ENCODE measurements at regions not wholly inside any gene's neighbourhood (a gene's known extent, or its start where the extent isn't known, plus 50 kb on each side); places are given as distances from the start of the nearest gene placed in this dataset.

- Histone ChIP-seq H3K9me3 (no peaks in the 10 kb centered on the region), H3K4me1 (ENCODE audit: low read depth) (no peaks in the 10 kb centered on the region), H3K4me3 (no peak overlapping the region), H3K36me3 (ENCODE audit: low read depth) (no peaks in the 10 kb centered on the region)
- no peak for DNase-seq
- intact Hi-C loops (cut with DNase I, micrococcal nuclease), result no loop called here
- no peak for TF ChIP-seq CTCF (IDR thresholded peaks at IDR 0.05)
- peak; percentile 37 for ATAC-seq
These were observed 53.7 kb upstream of the APCDD1 start for GRCh38 chr18:10400534-10401307.

GRCh38 chr18:10401521-10401920, 52.9 kb upstream of the APCDD1 start:
- ATAC-seq (no peak), DNase-seq (no peak)
- Histone ChIP-seq H3K4me1 (ENCODE audit: low read depth) (no peaks in the 10 kb centered on the region), H3K36me3 (ENCODE audit: low read depth) (no peaks in the 10 kb centered on the region), H3K9me3 (no peaks in the 10 kb centered on the region), H3K4me3 (no peak overlapping the region)
- TF ChIP-seq CTCF (IDR thresholded peaks at IDR 0.05), result no peak
- intact Hi-C loops (cut with DNase I, micrococcal nuclease), result no loop called here

GRCh38 chr18:10401930-10402329, 52.5 kb upstream of the APCDD1 start:
- Histone ChIP-seq H3K36me3 (ENCODE audit: low read depth) (no peaks in the 10 kb centered on the region), H3K9me3 (no peaks in the 10 kb centered on the region), H3K4me3 (no peak overlapping the region), H3K4me1 (ENCODE audit: low read depth) (no peaks in the 10 kb centered on the region)
- intact Hi-C loops (cut with DNase I, micrococcal nuclease), result no loop called here
- ATAC-seq, result no peak
- no peak for TF ChIP-seq CTCF (IDR thresholded peaks at IDR 0.05)
- no peak for DNase-seq

GRCh38 chr18:10402871-10403559, 51.4 kb upstream of the APCDD1 start:
- Histone ChIP-seq H3K9me3 (no peaks in the 10 kb centered on the region), H3K4me1 (ENCODE audit: low read depth) (no peaks in the 10 kb centered on the region), H3K4me3 (no peak overlapping the region), H3K36me3 (ENCODE audit: low read depth) (no peaks in the 10 kb centered on the region)
- intact Hi-C loops (cut with DNase I, micrococcal nuclease), result no loop called here
- TF ChIP-seq CTCF (IDR thresholded peaks at IDR 0.05), result no peak
- DNase-seq, result no peak
- no peak for ATAC-seq

- Histone ChIP-seq H3K36me3 (ENCODE audit: low read depth) (no peaks in the 10 kb centered on the region), H3K9me3 (no peaks in the 10 kb centered on the region), H3K4me3 (no peak overlapping the region), H3K4me1 (ENCODE audit: low read depth) (no peaks in the 10 kb centered on the region)
- DNase-seq (no peak), ATAC-seq (no peak)
- intact Hi-C loops (cut with DNase I, micrococcal nuclease), result no loop called here
- no peak for TF ChIP-seq CTCF (IDR thresholded peaks at IDR 0.05)
These were observed 50.7 kb upstream of the APCDD1 start for GRCh38 chr18:10403708-10404107.
